IMR-90 (cell line): ENCODE measurements at regions not wholly inside any gene's neighbourhood (a gene's known extent, or its start where the extent isn't known, plus 50 kb on each side); places are given as distances from the start of the nearest gene placed in this dataset.

ENCODE experiments used
- ATAC-seq: fragments of 200-7000 bp; cut with Tn5 transposase; 2 replicates; pipeline ENCODE4 v1.9.1; 2020; ENCODE audit warnings: low read depth, mild to moderate bottlenecking, moderate library complexity
- BruUV-seq: library from RNA; stranded (reverse); fragments of 400-500 nt; replicated peaks from 2 replicates; lab custom pipeline; 2021; lab: Mats Ljungman, UMichigan
- CTCF ChIA-PET: fragments of 300-600 bp; formaldehyde crosslinking; extraction: SDS; loops from one replicate; lab custom pipeline; 2021; ENCODE audit warnings: antibody characterized with exemption; lab: Yijun Ruan, JAX
- POLR2A ChIA-PET: fragments of 300-600 bp; sonication (Branson Sonifier 250); formaldehyde crosslinking; loops from one replicate; lab custom pipeline; 2022; ENCODE audit warnings: antibody characterized with exemption; ENCODE audit not compliant: unreplicated experiment; lab: Charles Lee
- DNase-seq: peaks from one replicate; pipeline ENCODE4 v3.0.0; 2013
- H2AFZ ChIP-seq: replicated peaks from 2 replicates; pipeline ENCODE3; 2013; ENCODE audit warnings: low read length, mild to moderate bottlenecking; ENCODE audit not compliant: poor library complexity
- H2AK5ac ChIP-seq: 2 replicates; pipeline ENCODE4 v1.6.1; 2013; ENCODE audit warnings: low read depth, low read length, inconsistent platforms
- H2AK9ac ChIP-seq: replicated peaks from 2 replicates; pipeline ENCODE3; 2013; ENCODE audit warnings: mild to moderate bottlenecking, low read depth, low read length, moderate library complexity; ENCODE audit not compliant: poor library complexity
- H2BK120ac ChIP-seq: 2 replicates; pipeline ENCODE4 v1.6.1; 2013; ENCODE audit warnings: low read depth, low read length, inconsistent platforms
- H2BK15ac ChIP-seq: 3 replicates; pipeline ENCODE4 v1.6.1; 2013; ENCODE audit warnings: low read depth, low read length, inconsistent platforms
- H2BK20ac ChIP-seq: 2 replicates; pipeline ENCODE4 v1.6.1; 2013; ENCODE audit warnings: low read depth, mild to moderate bottlenecking, inconsistent platforms, low read length, moderate library complexity
- H2BK5ac ChIP-seq: 2 replicates; pipeline ENCODE4 v1.6.1; 2013; ENCODE audit warnings: mild to moderate bottlenecking, low read depth, low read length, inconsistent platforms; ENCODE audit not compliant: poor library complexity, severe bottlenecking
- H3K14ac ChIP-seq: replicated peaks from 2 replicates; pipeline ENCODE4 v1.6.1; 2013; ENCODE audit warnings: low read depth, low read length, inconsistent platforms
- H3K18ac ChIP-seq: 2 replicates; pipeline ENCODE4 v1.6.1; 2013; ENCODE audit warnings: low read depth, low read length, control low read depth
- H3K23ac ChIP-seq: 2 replicates; pipeline ENCODE4 v1.6.1; 2013; ENCODE audit warnings: low read depth, low read length, inconsistent platforms
- H3K27ac ChIP-seq: 2 replicates; pipeline ENCODE4 v1.5.1; 2013; ENCODE audit warnings: mild to moderate bottlenecking, control low read depth, low read length; ENCODE audit not compliant: insufficient read depth
- H3K27me3 ChIP-seq: 2 replicates; pipeline ENCODE4 v1.6.1; 2013; ENCODE audit warnings: low read length; ENCODE audit not compliant: control insufficient read depth, insufficient read depth
- H3K36me3 ChIP-seq: 2 replicates; pipeline ENCODE4 v1.6.1; 2013; ENCODE audit warnings: low read length, mixed read lengths; ENCODE audit not compliant: control insufficient read depth, insufficient read depth
- H3K4ac ChIP-seq: 2 replicates; pipeline ENCODE4 v1.6.1; 2013; ENCODE audit warnings: low read depth, low read length, inconsistent platforms
- H3K4me1 ChIP-seq: 2 replicates; pipeline ENCODE4 v1.6.1; 2013; ENCODE audit warnings: low read length, mixed read lengths; ENCODE audit not compliant: control insufficient read depth, insufficient read depth
- H3K4me2 ChIP-seq: 2 replicates; pipeline ENCODE4 v1.6.1; 2013; ENCODE audit warnings: low read depth, mild to moderate bottlenecking, control low read depth, low read length, moderate library complexity
- H3K4me3 ChIP-seq: 2 replicates; pipeline ENCODE4 v1.5.1; 2013; ENCODE audit warnings: low read depth, mild to moderate bottlenecking, control low read depth, low read length, moderate library complexity; ENCODE audit not compliant: insufficient read depth
- H3K56ac ChIP-seq: 2 replicates; pipeline ENCODE4 v1.6.1; 2013; ENCODE audit warnings: low read length, inconsistent platforms; ENCODE audit not compliant: insufficient read depth; ENCODE audit errors: extremely low read depth
- H3K79me1 ChIP-seq, 2 experiments: 2 replicates each; pipeline ENCODE4 v1.6.1; 2013; ENCODE audit warnings: low read length in 2 of 2, inconsistent platforms in 1 of 2, low read depth in 1 of 2
- H3K9ac ChIP-seq: 2 replicates; pipeline ENCODE4 v1.6.1; 2013; ENCODE audit warnings: low read depth, low read length, control low read depth
- H3K9me1 ChIP-seq: 2 replicates; pipeline ENCODE4 v1.6.1; 2013; ENCODE audit warnings: low read length, inconsistent platforms; ENCODE audit not compliant: insufficient read depth
- H3K9me3 ChIP-seq: 2 replicates; pipeline ENCODE4 v1.6.1; 2013; ENCODE audit warnings: low read length; ENCODE audit not compliant: control insufficient read depth, insufficient read depth
- H4K20me1 ChIP-seq: 2 replicates; pipeline ENCODE4 v1.6.1; 2013; ENCODE audit warnings: low read length, inconsistent platforms; ENCODE audit not compliant: insufficient read depth
- H4K5ac ChIP-seq: 2 replicates; pipeline ENCODE4 v1.6.1; 2013; ENCODE audit warnings: mild to moderate bottlenecking, low read depth, low read length, control low read depth
- H4K8ac ChIP-seq, 2 experiments: 2 replicates each; pipeline ENCODE4 v1.6.1; 2013; ENCODE audit warnings: low read depth in 2 of 2, low read length in 2 of 2, control low read depth in 1 of 2, inconsistent platforms in 1 of 2
- H4K91ac ChIP-seq: 2 replicates; pipeline ENCODE4 v1.6.1; 2013; ENCODE audit warnings: low read depth, low read length, inconsistent platforms; ENCODE audit not compliant: insufficient read depth
- BHLHE40 ChIP-seq: fragments of 150-350 bp; IDR thresholded peaks from 2 replicates; pipeline ENCODE4 v1.6.1; 2016; ENCODE audit warnings: mild to moderate bottlenecking, low read depth, low read length
- CHD1 ChIP-seq: IDR thresholded peaks from 2 replicates; pipeline ENCODE4 v1.6.1; 2012; ENCODE audit warnings: low read depth, low read length, improper control_type of control experiment
- CTCF ChIP-seq: conservative IDR thresholded peaks from 2 replicates; pipeline ENCODE4 v1.5.1; 2012; ENCODE audit warnings: mild to moderate bottlenecking, low read depth, low read length, improper control_type of control experiment
- ELK1 ChIP-seq: fragments of 150-350 bp; IDR thresholded peaks from 2 replicates; pipeline ENCODE4 v1.6.1; 2016; ENCODE audit warnings: low read depth, mild to moderate bottlenecking, low read length, moderate library complexity, borderline replicate concordance
- FOS ChIP-seq: fragments of 150-350 bp; IDR thresholded peaks from 2 replicates; pipeline ENCODE4 v1.6.1; 2016; ENCODE audit warnings: low read depth, low read length
- MAFK ChIP-seq: IDR thresholded peaks from 2 replicates; pipeline ENCODE4 v1.6.1; 2012; ENCODE audit warnings: low read depth, low read length, improper control_type of control experiment
- MAZ ChIP-seq: IDR thresholded peaks from 2 replicates; pipeline ENCODE4 v1.6.1; 2012; ENCODE audit warnings: low read depth, mild to moderate bottlenecking, low read length, improper control_type of control experiment, moderate library complexity, borderline replicate concordance
- MXI1 ChIP-seq: IDR thresholded peaks from 2 replicates; pipeline ENCODE4 v1.6.1; 2012; ENCODE audit warnings: low read depth, mild to moderate bottlenecking, low read length, moderate library complexity, borderline replicate concordance
- dilution Hi-C: fragments of 300-500 bp; cut with HindIII; formaldehyde crosslinking; loops from one replicate; pipeline ENCODE4 v1.14.3; 2018; ENCODE audit warnings: low sequenced_read_pairs; ENCODE audit not compliant: unreplicated experiment
- in situ Hi-C: fragments of 300-500 bp; cut with MboI; formaldehyde crosslinking; loops from 3 replicates; pipeline ENCODE4 v1.14.3; 2019; ENCODE audit warnings: low sequenced_read_pairs, inconsistent platforms, mixed read lengths
- intact Hi-C: fragments of 100-400 bp; cut with micrococcal nuclease; formaldehyde crosslinking; loops from 2 replicates; pipeline ENCODE4 v1.10.0; 2022

- TF ChIP-seq BHLHE40 (no peak), MXI1 (no peak), MAFK (no peak), CHD1 (no peak), CTCF (no peak), FOS (no peak), ELK1 (no peak), MAZ (no peak)
- intact Hi-C loops (no loop called here), dilution Hi-C loops (no loop called here)
Measured at GRCh38 chr6:114879693-114880092, 536.9 kb upstream of the HS3ST5 start.

More at GRCh38 chr6:114879693-114880092, 536.9 kb upstream of the HS3ST5 start:
- no peak overlapping the region for H2BK15ac ChIP-seq
- no peak overlapping the region for H3K56ac ChIP-seq
- no peak overlapping the region for H2AFZ ChIP-seq
- H2BK120ac ChIP-seq, result no peak overlapping the region
- DNase-seq (no peak), ATAC-seq (no peak)
- no peaks in the 10 kb centered on the region for H3K9me1 ChIP-seq
- in situ Hi-C loops, result no loop called here
- H3K4me1 ChIP-seq, result no peaks in the 10 kb centered on the region
- no peak overlapping the region for H2AK5ac ChIP-seq
- H2BK5ac ChIP-seq, result no peak overlapping the region
- no peak overlapping the region for H3K14ac ChIP-seq
- no peak overlapping the region for H4K8ac ChIP-seq
- no peaks in the 10 kb centered on the region for H3K79me1 ChIP-seq
- no peak overlapping the region for H3K27ac ChIP-seq
- no peaks in the 10 kb centered on the region for H3K36me3 ChIP-seq
- ChIA-PET POLR2A (no interaction called here), CTCF (no interaction called here)
- no peak overlapping the region for H3K4me2 ChIP-seq
- no peaks in the 10 kb centered on the region for H4K20me1 ChIP-seq
- H3K4me3 ChIP-seq, result no peak overlapping the region
- H3K27me3 ChIP-seq, result no peaks in the 10 kb centered on the region
- H4K91ac ChIP-seq, result no peak overlapping the region
- no peak overlapping the region for H2AK9ac ChIP-seq
- H3K18ac ChIP-seq, result no peak overlapping the region
- H3K9ac ChIP-seq, result no peak overlapping the region
- H3K23ac ChIP-seq, result no peak overlapping the region
- BruUV-seq, result no TSS peak
- no peak overlapping the region for H4K5ac ChIP-seq
- H3K4ac ChIP-seq, result no peak overlapping the region
- H3K9me3 ChIP-seq, result peaks cover 2% of the 10 kb centered on the region
- H2BK20ac ChIP-seq, result no peak overlapping the region
